GM18907 (cell line): ENCODE measurements at regions not wholly inside any gene's neighbourhood (a gene's known extent, or its start where the extent isn't known, plus 50 kb on each side); places are given as distances from the start of the nearest gene placed in this dataset.
"Not testable (repeated sequence)": the region's sequence is repeated elsewhere in the genome, so short reads cannot be mapped to it uniquely, and the experiment has no call there.

ENCODE experiments used
- ATAC-seq: cut with Tn5 transposase; IDR thresholded peaks from one replicate; pipeline ENCODE4 v1.9.1; 2021; ENCODE audit warnings: mild to moderate bottlenecking, moderate library complexity; ENCODE audit not compliant: unreplicated experiment

- not testable (repeated sequence) for ATAC-seq
These were observed 878.0 kb upstream of the SOX11 start for GRCh38 chr2:4814137-4814536.

DNA sequence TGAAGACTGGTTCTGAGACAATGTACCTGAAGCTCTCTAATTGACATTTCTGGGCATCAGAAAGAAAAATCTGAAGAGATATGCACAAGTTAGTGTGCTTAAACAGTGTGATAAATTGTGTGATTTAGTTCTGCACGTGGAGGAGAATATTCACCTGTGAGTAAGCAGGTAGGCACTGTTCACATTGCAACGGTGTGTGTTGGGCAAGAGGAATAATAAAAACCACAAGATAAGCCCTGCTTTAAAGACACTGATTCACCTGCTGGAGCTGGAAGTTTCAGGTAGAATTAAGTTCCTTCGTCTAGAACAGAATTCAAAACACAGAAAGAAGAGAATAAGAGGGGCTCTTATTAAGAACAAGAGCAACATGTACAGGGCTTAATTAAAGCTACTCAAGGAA, 864.3 kb upstream of the SOX11 start:
- no peak for ATAC-seq

DNA sequence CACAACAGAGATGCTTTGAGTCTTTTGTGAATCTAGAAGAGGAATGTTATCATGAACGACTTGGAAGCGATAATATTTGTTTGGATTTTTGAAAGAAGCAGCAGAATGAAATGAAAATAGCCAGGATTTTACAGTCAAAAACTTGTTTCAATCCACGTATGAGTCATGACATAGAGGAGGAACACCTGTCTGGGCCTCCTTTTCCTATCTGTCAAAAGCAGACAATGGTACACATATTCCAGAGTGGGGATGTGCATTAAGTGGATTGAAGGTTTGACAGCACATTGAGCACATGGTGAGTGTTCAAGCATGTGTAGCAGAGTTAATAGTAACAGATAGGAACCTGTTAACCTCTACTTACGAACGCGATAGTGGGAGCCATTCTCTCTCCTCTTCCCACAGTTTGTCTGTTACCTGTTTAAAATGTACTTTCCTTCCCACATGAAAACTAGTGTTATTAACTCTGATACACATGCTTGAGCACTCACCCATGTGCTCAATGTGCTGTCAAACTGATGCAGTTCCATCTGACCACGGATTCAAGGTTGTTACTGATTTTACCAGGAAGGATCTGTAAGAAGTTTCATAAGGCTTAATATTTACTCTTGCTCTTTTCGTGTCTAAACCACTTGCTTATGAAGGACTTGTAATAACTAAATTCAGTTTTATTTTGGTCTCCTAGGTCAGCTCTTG, 863.4 kb upstream of the SOX11 start:
- ATAC-seq, result no peak

DNA sequence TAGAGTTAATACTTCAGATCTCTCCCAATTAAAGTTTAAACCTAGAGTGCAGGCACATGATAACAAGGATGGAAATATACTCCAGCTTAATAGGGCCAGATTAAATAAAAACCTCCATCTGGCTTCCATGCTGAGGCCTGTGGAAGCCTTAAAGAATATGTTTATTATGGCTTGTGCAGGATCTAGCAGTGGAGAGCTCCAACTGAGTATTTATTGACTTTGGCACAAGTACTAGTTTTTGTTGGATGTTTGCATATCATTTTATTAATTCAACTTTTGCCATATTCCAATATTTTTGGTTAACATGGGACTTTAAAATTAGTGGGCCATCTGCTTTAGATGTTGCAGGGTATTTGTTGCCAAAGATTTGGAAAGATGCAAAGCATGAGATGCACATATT, 860.4 kb upstream of the SOX11 start:
- no peak for ATAC-seq

DNA sequence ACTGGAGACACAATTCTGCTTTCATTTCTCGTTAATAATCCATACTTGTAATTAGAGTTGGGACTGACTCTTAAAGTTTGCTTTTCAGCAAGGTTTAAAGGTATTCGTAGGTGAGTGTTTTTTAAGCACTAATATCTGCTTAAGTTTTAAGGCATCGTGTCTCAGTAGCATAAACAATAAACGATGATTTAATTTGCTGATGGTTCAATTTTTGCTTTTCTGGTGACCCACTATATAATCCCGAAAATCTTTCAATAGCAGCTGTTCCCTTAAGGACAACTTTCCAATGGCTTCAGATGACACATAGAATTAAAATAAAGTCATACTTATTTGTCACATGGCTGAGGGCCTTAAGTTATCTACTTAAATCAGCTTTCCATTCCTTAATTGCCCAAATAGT, 859.5 kb upstream of the SOX11 start:
- ATAC-seq, result no peak

GRCh38 chr2:4838626-4839025, 853.6 kb upstream of the SOX11 start:
- no peak for ATAC-seq

DNA sequence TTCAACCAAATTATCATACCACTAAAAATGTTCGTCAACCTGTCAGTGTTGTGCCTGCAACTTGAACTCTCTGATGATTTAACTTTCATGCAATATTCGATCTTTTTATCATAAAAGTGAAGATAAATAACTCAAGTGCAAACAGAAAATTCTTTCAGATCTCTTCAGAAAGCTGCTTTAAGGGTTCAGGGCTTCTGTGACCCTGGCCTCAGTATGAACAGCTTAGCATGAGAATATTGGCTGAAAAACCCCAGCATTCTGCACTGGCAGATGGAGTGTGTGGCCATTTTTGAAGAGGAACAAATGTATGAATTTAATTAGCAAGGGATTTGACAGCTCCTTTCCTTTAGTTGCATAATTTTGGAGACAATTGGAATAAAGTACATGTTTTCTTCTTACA, 851.4 kb upstream of the SOX11 start:
- ATAC-seq, result no peak

- ATAC-seq, result no peak
These were observed 847.3 kb upstream of the SOX11 start for GRCh38 chr2:4844881-4845280.

- ATAC-seq, result no peak
These were observed 830.2 kb upstream of the SOX11 start for GRCh38 chr2:4862031-4862430.

- no peak for ATAC-seq
These were observed 826.0 kb upstream of the SOX11 start for GRCh38 chr2:4866198-4866597.

DNA sequence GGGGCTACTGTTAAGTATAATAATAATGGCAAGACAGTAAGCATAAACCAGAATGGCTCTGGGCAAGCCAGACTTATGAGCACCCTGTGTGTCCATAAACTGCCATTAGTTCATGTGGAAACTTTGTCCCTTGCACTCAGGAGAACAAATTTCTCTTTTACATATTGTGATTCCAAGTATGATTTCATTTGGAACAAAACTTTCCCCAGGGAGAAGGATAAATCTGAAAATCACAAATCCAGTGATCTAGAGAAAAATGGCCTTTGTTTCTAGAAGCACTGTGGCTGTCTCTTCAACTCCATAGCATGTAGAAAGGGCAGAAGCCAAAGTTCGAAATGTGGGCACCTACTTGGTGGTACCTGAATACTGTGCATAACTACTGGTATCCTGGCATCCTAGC, 823.7 kb upstream of the SOX11 start:
- no peak for ATAC-seq

- ATAC-seq, result no peak
These were observed 823.0 kb upstream of the SOX11 start for GRCh38 chr2:4869154-4869553.

DNA sequence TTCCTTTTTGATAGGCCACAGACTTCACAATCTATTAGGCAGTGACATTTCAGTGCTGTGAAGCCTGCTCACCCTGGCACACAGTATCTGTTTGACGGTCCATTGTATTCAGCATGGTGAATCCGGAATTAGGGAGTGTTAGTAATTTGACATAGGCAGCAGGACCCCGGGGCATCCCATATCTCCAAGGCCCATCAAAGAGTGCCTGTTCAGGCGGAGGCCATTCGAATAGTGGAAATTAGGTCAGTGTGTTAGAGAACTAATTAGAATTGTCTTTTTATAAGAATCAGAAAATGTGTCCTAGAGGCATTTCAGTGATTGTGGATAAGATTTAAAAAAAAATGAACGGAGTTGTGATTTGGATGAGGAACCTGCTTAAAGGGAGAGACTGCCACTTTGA, 818.8 kb upstream of the SOX11 start:
- no peak for ATAC-seq

DNA sequence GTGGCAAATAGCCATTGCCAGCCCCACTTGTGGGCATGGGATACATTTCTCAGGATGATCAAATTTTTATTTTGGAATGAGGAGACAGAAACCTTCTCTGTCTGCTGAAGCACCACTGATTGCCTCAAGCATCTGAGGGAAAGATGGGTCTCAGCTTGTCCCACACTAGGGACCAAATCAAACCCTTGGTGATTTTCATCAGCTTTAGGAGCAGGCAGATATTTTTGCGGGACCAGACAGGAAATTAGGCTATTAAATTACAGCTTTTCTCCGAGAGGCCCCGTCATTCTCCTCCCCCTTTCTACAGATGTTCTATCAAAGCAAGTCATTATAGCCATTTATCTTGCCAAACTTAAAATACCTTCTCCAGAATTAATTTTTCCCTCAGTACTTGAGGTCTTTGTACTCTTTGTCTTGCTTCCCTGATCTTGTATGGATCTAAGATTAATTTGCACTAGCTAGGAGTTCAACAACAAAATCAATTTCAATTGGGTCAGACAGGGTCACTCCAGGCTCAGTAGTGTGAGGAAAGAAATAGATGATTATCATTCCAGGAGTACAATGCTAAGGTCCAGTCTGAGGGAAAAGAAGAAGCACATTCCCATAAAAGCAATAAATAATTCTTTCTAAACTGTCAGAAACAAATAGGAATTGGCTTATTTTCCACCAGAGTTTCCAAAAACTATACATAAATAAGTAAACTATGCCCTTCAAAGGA, 818.1 kb upstream of the SOX11 start:
- no peak for ATAC-seq

DNA sequence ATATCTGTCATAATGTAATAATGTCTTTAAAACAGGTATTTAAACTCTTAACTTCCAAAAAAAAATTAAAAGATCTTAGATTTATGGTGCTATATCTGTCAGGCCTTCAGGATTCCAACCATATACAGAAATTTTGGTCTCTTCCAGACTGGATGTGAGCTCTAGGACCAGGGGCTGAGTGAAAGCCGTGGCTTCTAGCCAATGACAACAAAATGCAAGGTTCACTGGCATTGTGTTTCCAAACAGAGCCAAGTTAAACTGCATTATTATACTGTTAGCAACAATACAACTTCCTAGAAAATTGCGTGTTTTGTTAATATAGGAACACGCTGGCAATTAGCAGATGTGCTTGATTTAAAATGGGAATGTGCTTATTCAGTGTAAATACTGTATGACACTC, 809.8 kb upstream of the SOX11 start:
- ATAC-seq, result no peak

DNA sequence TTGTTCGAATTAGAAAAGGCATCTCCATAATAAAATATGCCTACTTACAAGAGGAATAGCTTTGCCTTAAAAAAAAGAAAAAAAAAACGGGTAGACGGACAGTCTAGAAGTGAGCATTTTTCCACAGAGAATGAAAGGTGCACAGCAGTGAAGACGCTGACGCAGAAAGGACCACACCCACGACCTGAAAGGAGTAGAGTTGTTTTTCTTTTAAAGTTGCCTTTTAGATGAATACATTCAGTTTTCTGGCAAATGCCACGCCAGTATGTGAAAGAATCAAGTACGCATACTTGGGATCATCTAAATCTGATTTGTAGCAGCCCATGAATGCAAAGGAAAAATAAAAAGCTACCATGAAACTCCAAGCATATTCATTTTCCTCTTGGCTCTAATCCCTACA, 809.2 kb upstream of the SOX11 start:
- no peak for ATAC-seq

GRCh38 chr2:4883375-4883774, 808.8 kb upstream of the SOX11 start:
- no peak for ATAC-seq

- ATAC-seq, result no peak
These were observed 808.0 kb upstream of the SOX11 start for GRCh38 chr2:4884117-4884571.

DNA sequence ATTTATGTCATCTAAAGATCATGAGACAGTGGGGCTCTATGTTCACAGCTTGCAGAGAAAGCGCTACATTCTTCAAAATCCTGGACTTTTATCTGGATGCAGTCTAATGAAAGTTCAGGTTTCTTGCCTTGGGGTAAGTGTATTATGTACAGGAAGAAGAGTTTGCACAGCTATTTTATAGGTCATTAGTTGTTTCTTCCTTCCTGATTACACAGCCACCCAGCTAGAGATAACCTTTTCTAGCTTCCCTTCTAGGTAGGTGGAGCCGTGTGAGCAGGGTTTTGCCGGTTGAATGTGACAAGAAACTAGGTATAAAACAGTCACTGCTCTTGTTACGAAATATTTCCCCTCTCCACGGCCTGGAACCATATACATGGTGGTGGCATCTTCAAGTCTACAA, 800.8 kb upstream of the SOX11 start:
- ATAC-seq, result no peak

DNA sequence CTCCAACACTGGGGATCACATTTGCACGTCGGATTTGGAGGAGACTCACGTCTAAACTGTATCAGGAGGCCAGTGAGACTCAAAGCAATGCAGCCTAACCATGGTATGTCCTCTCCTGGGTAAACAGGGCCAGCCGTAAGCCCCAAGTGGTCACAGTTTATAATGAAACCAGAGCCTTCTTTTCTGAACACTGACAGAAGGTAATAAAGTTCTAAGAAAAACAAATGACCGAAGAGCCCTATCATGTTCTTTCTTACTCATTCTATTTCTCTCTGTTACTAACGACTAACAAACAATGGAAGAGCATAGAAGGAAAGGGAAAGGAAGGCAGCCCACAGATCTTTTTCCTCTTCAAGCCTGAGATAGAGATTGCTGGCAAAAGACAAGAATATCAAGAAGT, 796.8 kb upstream of the SOX11 start:
- ATAC-seq, result no peak

GRCh38 chr2:4898706-4899105, 793.5 kb upstream of the SOX11 start:
- no peak for ATAC-seq

- no peak for ATAC-seq
These were observed 791.9 kb upstream of the SOX11 start for GRCh38 chr2:4900242-4900641.
